ENCODE measurements at regions not wholly inside any gene's neighbourhood (a gene's known extent, or its start where the extent isn't known, plus 50 kb on each side); places are given as distances from the start of the nearest gene placed in this dataset.
"Not testable (repeated sequence)": the region's sequence is repeated elsewhere in the genome, so short reads cannot be mapped to it uniquely, and the experiment has no call there.

GRCh38 chr3:18556001-18556408, 130.9 kb upstream of the SATB1 start:
- no peaks in the 10 kb centered on the region for H3K27me3 Mint-ChIP-seq (ENCODE audit: insufficient read depth, low read depth)
- Histone ChIP-seq H3K27ac (no peak overlapping the region), H3K79me2 (ENCODE audit: low read depth) (no peaks in the 10 kb centered on the region), H3K4me2 (no peak overlapping the region), H3K36me3 (no peaks in the 10 kb centered on the region), H3F3A (ENCODE audit: low read depth) (no peaks in the 10 kb centered on the region), H3K4me1 (no peaks in the 10 kb centered on the region), H3K9me3 (ENCODE audit: low read depth) (no peaks in the 10 kb centered on the region), H4K20me1 (ENCODE audit: low read depth) (no peaks in the 10 kb centered on the region), H3K27me3 (no peaks in the 10 kb centered on the region), H3K4me3 (no peak overlapping the region), H2AFZ (replicated peaks) (no peak overlapping the region), H3K9ac (no peak overlapping the region)
- H3K27ac Mint-ChIP-seq: no peak overlapping the region
- H3K9me3 Mint-ChIP-seq: no peaks in the 10 kb centered on the region
- TF ChIP-seq CTCF (IDR thresholded peaks at IDR 0.05): no peak
- TF ChIP-seq EZH2phosphoT487 (IDR thresholded peaks at IDR 0.05): no peak
- TF ChIP-seq EZH2 (IDR thresholded peaks at IDR 0.05): no peak
- H3K36me3 Mint-ChIP-seq: no peaks in the 10 kb centered on the region
- H3K4me3 Mint-ChIP-seq: no peak overlapping the region
- DNase-seq (ENCODE audit: low spot score): no peak
- no peaks in the 10 kb centered on the region for H3K4me1 Mint-ChIP-seq

GRCh38 chr3:18552579-18553105, 127.5 kb upstream of the SATB1 start:
- not testable (repeated sequence) for H3K4me1 Mint-ChIP-seq; H3K36me3 ChIP-seq; H3K27me3 ChIP-seq; H3K27me3 Mint-ChIP-seq (ENCODE audit: insufficient read depth, low read depth); H3K4me3 Mint-ChIP-seq; H3K27ac ChIP-seq; H3K4me2 ChIP-seq; H3K9ac ChIP-seq; H3K36me3 Mint-ChIP-seq; H2AFZ ChIP-seq (replicated peaks); H3K27ac Mint-ChIP-seq; H3F3A ChIP-seq (ENCODE audit: low read depth); H3K4me1 ChIP-seq; H3K9me3 Mint-ChIP-seq; H3K9me3 ChIP-seq (ENCODE audit: low read depth); H4K20me1 ChIP-seq (ENCODE audit: low read depth); DNase-seq (ENCODE audit: low spot score); H3K79me2 ChIP-seq (ENCODE audit: low read depth); H3K4me3 ChIP-seq

- TF ChIP-seq CTCF (IDR thresholded peaks at IDR 0.05) (no peak), EZH2phosphoT487 (IDR thresholded peaks at IDR 0.05) (no peak), EZH2 (IDR thresholded peaks at IDR 0.05) (no peak)
- no peak overlapping the region for H3K27ac Mint-ChIP-seq
- Histone ChIP-seq H3K27ac (no peak overlapping the region), H2AFZ (replicated peaks) (no peak overlapping the region), H3K36me3 (no peaks in the 10 kb centered on the region), H3K79me2 (ENCODE audit: low read depth) (no peaks in the 10 kb centered on the region), H3K27me3 (no peaks in the 10 kb centered on the region), H4K20me1 (ENCODE audit: low read depth) (no peaks in the 10 kb centered on the region), H3F3A (ENCODE audit: low read depth) (no peaks in the 10 kb centered on the region), H3K4me3 (no peak overlapping the region), H3K9me3 (ENCODE audit: low read depth) (no peaks in the 10 kb centered on the region), H3K4me1 (no peaks in the 10 kb centered on the region), H3K9ac (no peak overlapping the region), H3K4me2 (no peak overlapping the region)
- no peaks in the 10 kb centered on the region for H3K9me3 Mint-ChIP-seq
- no peaks in the 10 kb centered on the region for H3K36me3 Mint-ChIP-seq
- H3K27me3 Mint-ChIP-seq (ENCODE audit: insufficient read depth, low read depth): no peaks in the 10 kb centered on the region
- peaks cover 2% of the 10 kb centered on the region for H3K4me1 Mint-ChIP-seq
- no peak for DNase-seq (ENCODE audit: low spot score)
- no peak overlapping the region for H3K4me3 Mint-ChIP-seq
These were observed 121.5 kb upstream of the SATB1 start for GRCh38 chr3:18546632-18547031.

GRCh38 chr3:18544146-18544545, 119.0 kb upstream of the SATB1 start:
- Histone ChIP-seq H3K4me3 (no peak overlapping the region), H3K9ac (no peak overlapping the region), H3K9me3 (ENCODE audit: low read depth) (no peaks in the 10 kb centered on the region), H3K4me1 (no peaks in the 10 kb centered on the region), H3F3A (ENCODE audit: low read depth) (no peaks in the 10 kb centered on the region), H3K36me3 (no peaks in the 10 kb centered on the region), H3K79me2 (ENCODE audit: low read depth) (no peaks in the 10 kb centered on the region), H3K27me3 (no peaks in the 10 kb centered on the region), H2AFZ (replicated peaks) (no peak overlapping the region), H4K20me1 (ENCODE audit: low read depth) (no peaks in the 10 kb centered on the region), H3K4me2 (no peak overlapping the region), H3K27ac (no peak overlapping the region)
- Mint-ChIP-seq H3K27me3 (ENCODE audit: insufficient read depth, low read depth) (no peaks in the 10 kb centered on the region), H3K36me3 (no peaks in the 10 kb centered on the region), H3K4me1 (peaks cover 2% of the 10 kb centered on the region), H3K27ac (no peak overlapping the region), H3K4me3 (no peak overlapping the region), H3K9me3 (no peaks in the 10 kb centered on the region)
- no peak for DNase-seq (ENCODE audit: low spot score)
- TF ChIP-seq CTCF (IDR thresholded peaks at IDR 0.05): no peak
- no peak for TF ChIP-seq EZH2 (IDR thresholded peaks at IDR 0.05)
- no peak for TF ChIP-seq EZH2phosphoT487 (IDR thresholded peaks at IDR 0.05)

Measured in neural progenitor cell (in vitro differentiated cells).